RWPE2 (cell line): ENCODE measurements at regions not wholly inside any gene's neighbourhood (a gene's known extent, or its start where the extent isn't known, plus 50 kb on each side); places are given as distances from the start of the nearest gene placed in this dataset.

Experiments used
- ATAC-seq: fragments of 200-7000 bp; cut with Tn5 transposase; 3 replicates; pipeline ENCODE4 v1.9.1; 2021; ENCODE audit warnings: low read depth
- DNase-seq: peaks from one replicate; pipeline ENCODE4 v3.0.0-alpha.2; 2020; ENCODE audit warnings: low spot score
- H3K27ac ChIP-seq: fragments of 450-650 bp; 2 replicates; pipeline ENCODE4 v1.5.1; 2017; ENCODE audit warnings: mild to moderate bottlenecking; ENCODE audit not compliant: poor library complexity, severe bottlenecking
- H3K27me3 ChIP-seq: fragments of 250-450 bp; sonication (Bioruptor Pico); 2 replicates; pipeline ENCODE4 v1.5.1; 2021; ENCODE audit warnings: mild to moderate bottlenecking, moderate library complexity; ENCODE audit not compliant: insufficient read depth, poor library complexity, severe bottlenecking
- H3K36me3 ChIP-seq: fragments of 250-450 bp; sonication (Bioruptor Pico); 2 replicates; pipeline ENCODE4 v1.5.1; 2020; ENCODE audit warnings: low read depth, mild to moderate bottlenecking, moderate library complexity
- H3K4me1 ChIP-seq: fragments of 250-450 bp; sonication (Bioruptor Pico); 2 replicates; pipeline ENCODE4 v1.5.1; 2021; ENCODE audit warnings: mild to moderate bottlenecking, moderate library complexity; ENCODE audit not compliant: insufficient read depth, poor library complexity, severe bottlenecking
- H3K4me3 ChIP-seq: fragments of 250-450 bp; sonication (Bioruptor Pico); 2 replicates; pipeline ENCODE4 v1.5.1; 2021; ENCODE audit warnings: mild to moderate bottlenecking, moderate library complexity; ENCODE audit not compliant: severe bottlenecking
- H3K9me3 ChIP-seq: fragments of 250-450 bp; sonication (Bioruptor Pico); 2 replicates; pipeline ENCODE4 v1.5.1; 2021; ENCODE audit warnings: mild to moderate bottlenecking, moderate library complexity; ENCODE audit not compliant: severe bottlenecking
- CTCF ChIP-seq: fragments of 450-650 bp; IDR thresholded peaks from one replicate; pipeline ENCODE4 v1.5.1; 2017; ENCODE audit warnings: mild to moderate bottlenecking, moderate library complexity; ENCODE audit not compliant: poor library complexity, severe bottlenecking

GRCh38 chr16:79303959-79304387 is 296.6 kb downstream of the MAF start:
- ATAC-seq, result no peak
- no peak for TF ChIP-seq CTCF

GRCh38 chr16:79303206-79303605 is 297.3 kb downstream of the MAF start:
- Histone ChIP-seq H3K36me3 (no peaks in the 10 kb centered on the region), H3K9me3 (no peaks in the 10 kb centered on the region), H3K4me3 (no peak overlapping the region), H3K27ac (no peak overlapping the region), H3K27me3 (peaks cover 6% of the 10 kb centered on the region), H3K4me1 (no peaks in the 10 kb centered on the region)
- ATAC-seq, result no peak
- no peak for DNase-seq
- TF ChIP-seq CTCF, result no peak

More at GRCh38 chr16:79303959-79304387, 296.6 kb downstream of the MAF start:
- Histone ChIP-seq H3K9me3 (no peaks in the 10 kb centered on the region), H3K4me1 (no peaks in the 10 kb centered on the region), H3K4me3 (no peak overlapping the region), H3K36me3 (no peaks in the 10 kb centered on the region), H3K27ac (no peak overlapping the region), H3K27me3 (peaks cover 12% of the 10 kb centered on the region)
- DNase-seq, result no peak

- H3K36me3 ChIP-seq, result no peaks in the 10 kb centered on the region
- H3K4me1 ChIP-seq, result no peaks in the 10 kb centered on the region
- H3K27ac ChIP-seq, result no peak overlapping the region
- H3K27me3 ChIP-seq, result peaks cover 6% of the 10 kb centered on the region
- DNase-seq, result no peak
- H3K9me3 ChIP-seq, result no peaks in the 10 kb centered on the region
- ATAC-seq, result no peak
- H3K4me3 ChIP-seq, result no peak overlapping the region
- TF ChIP-seq CTCF, result no peak
Measured at GRCh38 chr16:79302731-79303130, 297.8 kb downstream of the MAF start.

GRCh38 chr16:79301051-79301450 is 299.5 kb downstream of the MAF start:
- Histone ChIP-seq H3K27ac (no peak overlapping the region), H3K4me3 (no peak overlapping the region), H3K27me3 (peaks cover 6% of the 10 kb centered on the region), H3K9me3 (no peaks in the 10 kb centered on the region), H3K36me3 (no peaks in the 10 kb centered on the region), H3K4me1 (no peaks in the 10 kb centered on the region)
- no peak for ATAC-seq
- no peak for TF ChIP-seq CTCF
- no peak for DNase-seq

GRCh38 chr16:79298894-79299799 is 301.4 kb downstream of the MAF start:
- DNase-seq (no peak), ATAC-seq (no peak)
- Histone ChIP-seq H3K9me3 (no peaks in the 10 kb centered on the region), H3K27me3 (peaks cover 6% of the 10 kb centered on the region), H3K4me3 (no peak overlapping the region), H3K27ac (no peak overlapping the region), H3K36me3 (no peaks in the 10 kb centered on the region), H3K4me1 (no peaks in the 10 kb centered on the region)
- no peak for TF ChIP-seq CTCF
